ENCODE measurements at regions not wholly inside any gene's neighbourhood (a gene's known extent, or its start where the extent isn't known, plus 50 kb on each side); places are given as distances from the start of the nearest gene placed in this dataset.
"Not testable (repeated sequence)": the region's sequence is repeated elsewhere in the genome, so short reads cannot be mapped to it uniquely, and the experiment has no call there.

GRCh38 chr18:64674694-64675093 is 525.8 kb upstream of the LINC00305 start:
- Histone ChIP-seq H3K14ac (ENCODE audit: insufficient read depth, low read length) (no peak overlapping the region), H3K79me2 (ENCODE audit: insufficient read depth, low read length) (no peaks in the 10 kb centered on the region), H2BK15ac (ENCODE audit: low read depth, low read length) (no peak overlapping the region), H2BK5ac (ENCODE audit: insufficient read length, low read length) (no peak overlapping the region), H4K20me1 (ENCODE audit: control insufficient read depth, insufficient read depth, insufficient read length) (no peaks in the 10 kb centered on the region), H3K56ac (ENCODE audit: insufficient read length, low read depth, low read length) (no peak overlapping the region), H3K27me3 (ENCODE audit: insufficient read depth, low read length) (no peaks in the 10 kb centered on the region), H2BK12ac (ENCODE audit: insufficient read length, low read depth, low read length) (no peak overlapping the region), H2AK5ac (ENCODE audit: insufficient read length, low read length) (no peak overlapping the region), H3K23ac (ENCODE audit: insufficient read length, low read depth, low read length) (no peak overlapping the region), H3K9me3 (ENCODE audit: control insufficient read depth, low read depth, low read length) (no peaks in the 10 kb centered on the region), H2BK120ac (ENCODE audit: low read depth, low read length, poor library complexity, severe bottlenecking) (no peak overlapping the region), H3T11ph (ENCODE audit: low read length) (no peak overlapping the region), H4K5ac (ENCODE audit: insufficient read length, low read depth, low read length) (no peak overlapping the region), H3K4me2 (ENCODE audit: insufficient read depth, insufficient read length, low read length) (no peak overlapping the region), H3K4me1 (ENCODE audit: insufficient read depth, low read length) (no peaks in the 10 kb centered on the region; the same call in 1 of the 2 replicates), H2BK20ac (ENCODE audit: low read depth, low read length, poor library complexity, severe bottlenecking) (no peak overlapping the region), H3K23me2 (ENCODE audit: insufficient read length, low read depth, low read length, poor library complexity, severe bottlenecking) (no peaks in the 10 kb centered on the region), H4K8ac (replicated peaks; ENCODE audit: insufficient read length, low read depth, low read length) (no peak overlapping the region), H2AFZ (ENCODE audit: low read length) (no peak overlapping the region), H3K4ac (ENCODE audit: low read depth, low read length) (no peak overlapping the region), H3K9ac (ENCODE audit: extremely low read depth, insufficient read length, low read length) (no peak overlapping the region), H3K27ac (ENCODE audit: insufficient read length, low read depth, low read length) (no peak overlapping the region), H3K79me1 (ENCODE audit: insufficient read depth, low read depth, low read length, poor library complexity, severe bottlenecking) (no peaks in the 10 kb centered on the region), H3K18ac (ENCODE audit: insufficient read length, low read depth, low read length) (no peak overlapping the region), H4K91ac (ENCODE audit: insufficient read length, low read depth, low read length) (no peak overlapping the region)
- H3K9me3 Mint-ChIP-seq: peaks cover 0 to 7% of the 10 kb centered on the region in 2 experiments; a peak in 2 of 5 replicates
- H3K36me3 Mint-ChIP-seq (ENCODE audit: insufficient read depth in 1 of 3, low read depth in 3 of 3): peaks cover 2 to 14% (median 4%) of the 10 kb centered on the region in 3 experiments; a peak in 5 of 7 replicates
- no peak for TF ChIP-seq CTCF (conservative IDR thresholded peaks at IDR 0.05)
- H3K27me3 Mint-ChIP-seq (ENCODE audit: low read depth): no peaks in the 10 kb centered on the region
- no peak for DNase-seq
- no peak overlapping the region for H3K4me3 Mint-ChIP-seq
- no peak overlapping the region for H3K27ac Mint-ChIP-seq
- no CpG with 5 or more reads among the region's 3 CpGs for WGBS (ENCODE audit: extremely low coverage, insufficient read length, low lambda C conversion rate)
- peaks cover 18 to 19% of the 10 kb centered on the region in 2 experiments for H3K4me1 Mint-ChIP-seq

GRCh38 chr18:64671293-64671692 is 522.4 kb upstream of the LINC00305 start:
- not testable (repeated sequence) for H2BK12ac ChIP-seq (ENCODE audit: insufficient read length, low read depth, low read length); H4K20me1 ChIP-seq (ENCODE audit: control insufficient read depth, insufficient read depth, insufficient read length); H2BK20ac ChIP-seq (ENCODE audit: low read depth, low read length, poor library complexity, severe bottlenecking); H3K56ac ChIP-seq (ENCODE audit: insufficient read length, low read depth, low read length); H4K5ac ChIP-seq (ENCODE audit: insufficient read length, low read depth, low read length); H3K14ac ChIP-seq (ENCODE audit: insufficient read depth, low read length); H4K91ac ChIP-seq (ENCODE audit: insufficient read length, low read depth, low read length); H3K4me2 ChIP-seq (ENCODE audit: insufficient read depth, insufficient read length, low read length); H3K18ac ChIP-seq (ENCODE audit: insufficient read length, low read depth, low read length); H3K79me2 ChIP-seq (ENCODE audit: insufficient read depth, low read length); H2BK120ac ChIP-seq (ENCODE audit: low read depth, low read length, poor library complexity, severe bottlenecking); H3T11ph ChIP-seq (ENCODE audit: low read length); H2AFZ ChIP-seq (ENCODE audit: low read length); H3K9ac ChIP-seq (ENCODE audit: extremely low read depth, insufficient read length, low read length); H3K79me1 ChIP-seq (ENCODE audit: insufficient read depth, low read depth, low read length, poor library complexity, severe bottlenecking); H3K4ac ChIP-seq (ENCODE audit: low read depth, low read length); H3K9me3 ChIP-seq (ENCODE audit: control insufficient read depth, low read depth, low read length); H3K9me3 Mint-ChIP-seq; H3K27ac ChIP-seq (ENCODE audit: insufficient read length, low read depth, low read length); DNase-seq; H3K27me3 ChIP-seq (ENCODE audit: insufficient read depth, low read length); H3K4me1 ChIP-seq (ENCODE audit: insufficient read depth, low read length); H3K23me2 ChIP-seq (ENCODE audit: insufficient read length, low read depth, low read length, poor library complexity, severe bottlenecking); H4K8ac ChIP-seq (replicated peaks; ENCODE audit: insufficient read length, low read depth, low read length); H3K4me3 Mint-ChIP-seq; H2BK5ac ChIP-seq (ENCODE audit: insufficient read length, low read length); H2AK5ac ChIP-seq (ENCODE audit: insufficient read length, low read length); H3K27me3 Mint-ChIP-seq (ENCODE audit: low read depth); H3K23ac ChIP-seq (ENCODE audit: insufficient read length, low read depth, low read length); H3K27ac Mint-ChIP-seq; H2BK15ac ChIP-seq (ENCODE audit: low read depth, low read length)
- no CpG with 5 or more reads among the region's 5 CpGs for WGBS (ENCODE audit: extremely low coverage, insufficient read length, low lambda C conversion rate)
- peaks cover 12 to 14% of the 10 kb centered on the region in 2 experiments for H3K4me1 Mint-ChIP-seq
- peaks cover 2 to 14% (median 4%) of the 10 kb centered on the region in 3 experiments; a peak in 5 of 7 replicates for H3K36me3 Mint-ChIP-seq (ENCODE audit: insufficient read depth in 1 of 3, low read depth in 3 of 3)
